ENCODE measurements at regions not wholly inside any gene's neighbourhood (a gene's known extent, or its start where the extent isn't known, plus 50 kb on each side); places are given as distances from the start of the nearest gene placed in this dataset.

- TF ChIP-seq CTCF (IDR thresholded peaks at IDR 0.05 in 8 of 11, conservative IDR thresholded peaks at IDR 0.05 in 3 of 11) (no peak), POLR2A (IDR thresholded peaks at IDR 0.05) (no peak), POLR2AphosphoS5 (IDR thresholded peaks at IDR 0.05) (no peak)
Measured at GRCh38 chr14:54046250-54046649, 89.6 kb upstream of the BMP4 start.

Measured in spleen (tissue), 7 donors.